ENCODE measurements at regions not wholly inside any gene's neighbourhood (a gene's known extent, or its start where the extent isn't known, plus 50 kb on each side); places are given as distances from the start of the nearest gene placed in this dataset.

DNA sequence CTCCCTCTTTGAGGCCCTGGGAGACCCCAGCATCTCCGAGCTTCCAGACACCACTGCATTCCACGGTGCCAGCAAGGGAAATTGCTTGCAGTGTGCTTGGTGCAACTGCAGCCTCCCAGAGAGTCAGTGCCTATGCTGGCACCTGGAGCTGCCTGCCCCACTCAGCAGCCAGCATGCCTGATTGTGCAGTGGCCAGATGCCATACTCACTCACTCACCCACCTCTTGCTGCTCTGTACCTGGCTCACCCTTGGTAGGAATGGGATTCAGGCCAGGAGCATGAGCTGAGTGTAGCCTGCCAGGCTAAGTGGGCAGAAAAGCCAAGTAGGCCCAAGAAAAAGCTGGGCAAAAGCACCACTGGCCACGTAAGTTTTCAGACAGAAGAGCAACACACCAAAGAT lies 651.4 kb downstream of the GABRG1 start:
- WGBS: 53% methylated on average over 3 of the region's 3 CpGs
- no peak overlapping the region for H3K4me3 ChIP-seq (ENCODE audit: low read depth in 1 of 3, low read length in 3 of 3)
- H3K27ac ChIP-seq (ENCODE audit: low read depth in 1 of 2, low read length in 2 of 2): no peak overlapping the region
- H3K4me1 ChIP-seq (ENCODE audit: control insufficient read depth in 4 of 4, insufficient read depth in 4 of 4, low read length in 3 of 4): no peaks in the 10 kb centered on the region
- TF ChIP-seq SP1 (IDR thresholded peaks at IDR 0.05) (no peak), MAX (IDR thresholded peaks at IDR 0.05) (no peak), ATF3 (IDR thresholded peaks at IDR 0.05) (no peak), RAD21 (IDR thresholded peaks at IDR 0.05) (no peak)
- DNase-seq (ENCODE audit: low spot score): no peak
- H3K27me3 ChIP-seq (ENCODE audit: control insufficient read depth in 4 of 4, insufficient read depth in 4 of 4, low read length in 3 of 4): no peaks in the 10 kb centered on the region
- H3K36me3 ChIP-seq (ENCODE audit: control insufficient read depth in 4 of 4, insufficient read depth in 3 of 4, low read depth in 1 of 4, low read length in 3 of 4): no peaks in the 10 kb centered on the region
- no peak overlapping the region for H3K9ac ChIP-seq (ENCODE audit: low read depth in 1 of 2, low read length in 2 of 2)
- H3K9me3 ChIP-seq (ENCODE audit: control insufficient read depth in 4 of 4, low read length in 3 of 4): peaks cover 0 to 6% (median under 1%) of the 10 kb centered on the region in 4 donors

DNA sequence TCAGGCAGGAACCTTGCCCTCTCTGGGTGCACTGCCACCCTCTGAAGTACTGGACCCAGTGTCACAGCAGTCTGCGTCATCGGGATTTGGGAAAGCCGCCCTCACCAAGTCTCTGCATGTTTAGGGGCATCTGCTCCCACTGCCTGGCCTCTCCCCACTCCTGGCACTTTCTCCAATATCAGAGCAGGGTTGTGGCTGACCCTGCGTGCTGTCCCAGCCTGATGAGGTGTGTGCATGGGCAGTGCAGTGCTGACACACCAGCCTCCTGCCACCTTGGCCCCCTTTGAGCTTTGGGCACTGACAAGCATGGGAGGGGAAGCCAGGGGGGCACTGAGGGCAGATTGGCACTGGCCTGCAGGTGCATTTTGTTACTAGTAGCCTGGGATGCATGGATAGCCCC lies 652.5 kb downstream of the GABRG1 start:
- DNase-seq (ENCODE audit: low spot score): no peak
- Histone ChIP-seq H3K9me3 (ENCODE audit: control insufficient read depth in 4 of 4, low read length in 3 of 4) (peaks cover 0 to 6% (median under 1%) of the 10 kb centered on the region in 4 donors), H3K27me3 (ENCODE audit: control insufficient read depth in 4 of 4, insufficient read depth in 4 of 4, low read length in 3 of 4) (no peaks in the 10 kb centered on the region), H3K36me3 (ENCODE audit: control insufficient read depth in 4 of 4, insufficient read depth in 3 of 4, low read depth in 1 of 4, low read length in 3 of 4) (no peaks in the 10 kb centered on the region), H3K27ac (ENCODE audit: low read depth in 1 of 2, low read length in 2 of 2) (no peak overlapping the region), H3K4me1 (ENCODE audit: control insufficient read depth in 4 of 4, insufficient read depth in 4 of 4, low read length in 3 of 4) (no peaks in the 10 kb centered on the region), H3K9ac (ENCODE audit: low read depth in 1 of 2, low read length in 2 of 2) (no peak overlapping the region), H3K4me3 (ENCODE audit: low read depth in 1 of 3, low read length in 3 of 3) (no peak overlapping the region)
- TF ChIP-seq ATF3 (IDR thresholded peaks at IDR 0.05): no peak
- no peak for TF ChIP-seq GABPA (IDR thresholded peaks at IDR 0.05 in 1 of 2, conservative IDR thresholded peaks at IDR 0.05 in 1 of 2)
- TF ChIP-seq FOXA2 (IDR thresholded peaks at IDR 0.05): no peak
- TF ChIP-seq HNF4A (conservative IDR thresholded peaks at IDR 0.05): no peak
- TF ChIP-seq JUND (IDR thresholded peaks at IDR 0.05): no peak
- TF ChIP-seq RAD21 (IDR thresholded peaks at IDR 0.05): no peak
- TF ChIP-seq HNF4G (IDR thresholded peaks at IDR 0.05): no peak
- no peak for TF ChIP-seq REST (IDR thresholded peaks at IDR 0.05)
- no peak for TF ChIP-seq RXRA (IDR thresholded peaks at IDR 0.05)
- TF ChIP-seq TAF1 (conservative IDR thresholded peaks at IDR 0.05): no peak
- no peak for TF ChIP-seq NR2F2 (IDR thresholded peaks at IDR 0.05)
- TF ChIP-seq EGR1 (IDR thresholded peaks at IDR 0.05; ENCODE audit: low read depth in 2 of 2): no peak
- TF ChIP-seq, protein P1, sequence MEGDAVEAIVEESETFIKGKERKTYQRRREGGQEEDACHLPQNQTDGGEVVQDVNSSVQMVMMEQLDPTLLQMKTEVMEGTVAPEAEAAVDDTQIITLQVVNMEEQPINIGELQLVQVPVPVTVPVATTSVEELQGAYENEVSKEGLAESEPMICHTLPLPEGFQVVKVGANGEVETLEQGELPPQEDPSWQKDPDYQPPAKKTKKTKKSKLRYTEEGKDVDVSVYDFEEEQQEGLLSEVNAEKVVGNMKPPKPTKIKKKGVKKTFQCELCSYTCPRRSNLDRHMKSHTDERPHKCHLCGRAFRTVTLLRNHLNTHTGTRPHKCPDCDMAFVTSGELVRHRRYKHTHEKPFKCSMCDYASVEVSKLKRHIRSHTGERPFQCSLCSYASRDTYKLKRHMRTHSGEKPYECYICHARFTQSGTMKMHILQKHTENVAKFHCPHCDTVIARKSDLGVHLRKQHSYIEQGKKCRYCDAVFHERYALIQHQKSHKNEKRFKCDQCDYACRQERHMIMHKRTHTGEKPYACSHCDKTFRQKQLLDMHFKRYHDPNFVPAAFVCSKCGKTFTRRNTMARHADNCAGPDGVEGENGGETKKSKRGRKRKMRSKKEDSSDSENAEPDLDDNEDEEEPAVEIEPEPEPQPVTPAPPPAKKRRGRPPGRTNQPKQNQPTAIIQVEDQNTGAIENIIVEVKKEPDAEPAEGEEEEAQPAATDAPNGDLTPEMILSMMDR (IDR thresholded peaks at IDR 0.05; ENCODE audit: low read depth, low read length, missing input control): no peak
- no peak for TF ChIP-seq YY1 (IDR thresholded peaks at IDR 0.05)
- WGBS: 84% methylated on average over 4 of the region's 4 CpGs

Measured in liver (tissue), 8 donors.